Stomach (tissue), 8 donors: ENCODE measurements at regions not wholly inside any gene's neighbourhood (a gene's known extent, or its start where the extent isn't known, plus 50 kb on each side); places are given as distances from the start of the nearest gene placed in this dataset.

Experiments used
- DNase-seq, 2 donors: peaks; one replicate each; pipeline versions ENCODE4 v3.0.0 to v3.0.0-alpha.2; 2013 to 2019
- H3K27ac ChIP-seq, 5 donors: fragments of 200-600 bp in 4 of 5; sonication (generic) in 4 of 5; one replicate each; pipeline ENCODE4 v1.5.1; 2013 to 2019; ENCODE audit warnings: mild to moderate bottlenecking in 1 of 5, moderate library complexity in 1 of 5
- H3K27me3 ChIP-seq, 3 donors: fragments of 200-600 bp; sonication (generic); one replicate each; pipeline ENCODE4 v1.5.1; 2017 to 2019; ENCODE audit warnings: mixed run types in 1 of 3
- H3K36me3 ChIP-seq, 4 donors: fragments of 200-600 bp; sonication (generic); 1 replicate in 3 of 4; 2 replicates in 1 of 4; pipeline ENCODE4 v1.5.1; 2016 to 2019
- H3K4me1 ChIP-seq, 4 donors: fragments of 200-600 bp; sonication (generic); one replicate each; pipeline ENCODE4 v1.5.1; 2016 to 2019
- H3K4me3 ChIP-seq, 4 donors: fragments of 200-600 bp; sonication (generic) in 3 of 4; one replicate each; pipeline ENCODE4 v1.5.1; 2016 to 2019; ENCODE audit warnings: mild to moderate bottlenecking in 1 of 4
- H3K9me3 ChIP-seq, 4 donors: fragments of 200-600 bp; sonication (generic); one replicate each; pipeline ENCODE4 v1.5.1; 2016 to 2019
- CTCF ChIP-seq, 7 experiments: fragments of 450-650 bp in 4 of 7; fragments of 200-600 bp in 3 of 7; sonication (generic) in 3 of 7; IDR thresholded peaks; one replicate each; pipeline ENCODE4 v1.5.1; 2016 to 2019; ENCODE audit warnings: antibody characterized with exemption in 7 of 7, control low read depth in 2 of 7, mild to moderate bottlenecking in 1 of 7
- EP300 ChIP-seq: sonication (generic); formaldehyde crosslinking; IDR thresholded peaks from one replicate; pipeline ENCODE4 v1.6.1; 2017; ENCODE audit warnings: antibody characterized with exemption
- POLR2A ChIP-seq, 4 donors: fragments of 450-650 bp; IDR thresholded peaks; one replicate each; pipeline ENCODE4 v1.6.1; 2016; ENCODE audit warnings: antibody characterized with exemption in 4 of 4, control low read depth in 2 of 4, mild to moderate bottlenecking in 1 of 4, moderate library complexity in 1 of 4
- POLR2AphosphoS5 ChIP-seq, 3 donors: sonication (generic); formaldehyde crosslinking; IDR thresholded peaks; one replicate each; pipeline ENCODE4 v1.6.1; 2016; ENCODE audit warnings: antibody characterized with exemption in 3 of 3
- WGBS, 5 donors: extraction: QIAGEN DNeasy Blood & Tissue Kit in 3 of 5; methylation state at CpG; one replicate each; pipeline versions ENCODE4 v1.1.5 to v1.1.7; 2013 to 2018; 5-methylcytosine and 5-hydroxymethylcytosine counted together
- intact Hi-C: fragments of 100-400 bp; cut with DNase I; formaldehyde crosslinking; loops from one replicate; pipeline ENCODE4 v1.15.1; 2023; ENCODE audit warnings: low total_unique reads
- donor health status: healthy with polysubstance abuse.
- donor health status: Bipolar disorder and iron deficiency.
- donor health status: healthy.

DNA sequence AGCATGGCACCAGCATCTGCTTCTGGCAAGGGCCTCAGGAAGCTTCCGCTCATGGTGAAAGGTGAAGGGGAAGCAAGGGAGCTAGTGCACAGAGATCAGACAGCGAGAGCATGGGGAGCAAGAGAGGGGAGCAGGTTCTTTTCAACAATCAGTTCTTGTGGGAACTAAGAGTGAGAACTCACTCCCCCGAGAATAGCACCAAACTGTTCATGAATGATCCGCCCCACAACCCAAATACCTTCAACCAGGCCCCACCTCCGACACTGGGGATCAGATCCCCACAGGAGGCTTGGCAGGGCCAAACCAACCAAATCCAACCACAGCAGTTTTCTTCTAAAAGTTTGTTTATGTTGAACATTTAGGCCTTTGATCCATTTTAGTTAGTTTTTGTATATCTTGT lies 69.7 kb upstream of the BHLHE23 start:
- TF ChIP-seq CTCF (IDR thresholded peaks at IDR 0.05) = no peak
- TF ChIP-seq POLR2A (IDR thresholded peaks at IDR 0.05) = no peak
- no peak for TF ChIP-seq EP300
- no peak overlapping the region for H3K27ac ChIP-seq
- no peak overlapping the region for H3K4me3 ChIP-seq
- intact Hi-C loops = no loop called here
- no peak for DNase-seq
- H3K9me3 ChIP-seq = peaks cover 7 to 58% (median 44%) of the 10 kb centered on the region in 4 donors
- 68 to 85% (median 73%) methylated on average over 5 of the region's 5 CpGs for WGBS, 5 donors
- H3K4me1 ChIP-seq = peaks cover 0 to 11% (median 4%) of the 10 kb centered on the region in 4 donors
- H3K27me3 ChIP-seq = peaks cover 16 to 71% (median 30%) of the 10 kb centered on the region in 3 donors
- H3K36me3 ChIP-seq = no peaks in the 10 kb centered on the region

DNA sequence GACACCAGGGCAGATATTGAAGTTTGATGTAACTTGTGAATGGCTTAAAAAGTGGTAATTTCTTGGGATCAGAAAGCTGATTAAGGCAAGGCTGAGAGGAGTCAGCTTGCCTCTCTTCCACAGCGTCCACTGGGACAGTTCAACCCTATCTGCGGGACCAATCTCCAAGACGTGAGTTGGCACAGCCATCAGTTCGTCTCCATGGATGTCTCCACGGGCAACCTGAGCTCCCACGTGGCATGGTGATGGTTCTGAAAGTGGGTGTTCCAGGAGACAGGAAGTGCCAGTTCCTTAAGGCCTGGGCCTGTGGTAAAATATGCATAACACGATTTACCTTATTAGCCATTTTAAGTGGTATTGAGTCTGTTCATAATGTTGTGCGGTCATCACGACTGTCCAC lies 67.9 kb upstream of the BHLHE23 start:
- H3K27me3 ChIP-seq = peaks cover 26 to 72% (median 38%) of the 10 kb centered on the region in 3 donors
- no peak overlapping the region for H3K27ac ChIP-seq
- peaks cover 7 to 47% (median 39%) of the 10 kb centered on the region in 4 donors for H3K9me3 ChIP-seq
- TF ChIP-seq EP300 = no peak
- no peak for TF ChIP-seq POLR2AphosphoS5 (IDR thresholded peaks at IDR 0.05)
- TF ChIP-seq CTCF (IDR thresholded peaks at IDR 0.05) = no peak
- TF ChIP-seq POLR2A (IDR thresholded peaks at IDR 0.05) = no peak
- H3K36me3 ChIP-seq = no peaks in the 10 kb centered on the region
- WGBS, 5 donors = 61 to 82% (median 71%) methylated on average over 9 of the region's 9 CpGs
- no peak for DNase-seq
- H3K4me1 ChIP-seq = peaks cover 0 to 15% (median 4%) of the 10 kb centered on the region in 4 donors
- intact Hi-C loops = no loop called here
- H3K4me3 ChIP-seq = no peak overlapping the region

DNA sequence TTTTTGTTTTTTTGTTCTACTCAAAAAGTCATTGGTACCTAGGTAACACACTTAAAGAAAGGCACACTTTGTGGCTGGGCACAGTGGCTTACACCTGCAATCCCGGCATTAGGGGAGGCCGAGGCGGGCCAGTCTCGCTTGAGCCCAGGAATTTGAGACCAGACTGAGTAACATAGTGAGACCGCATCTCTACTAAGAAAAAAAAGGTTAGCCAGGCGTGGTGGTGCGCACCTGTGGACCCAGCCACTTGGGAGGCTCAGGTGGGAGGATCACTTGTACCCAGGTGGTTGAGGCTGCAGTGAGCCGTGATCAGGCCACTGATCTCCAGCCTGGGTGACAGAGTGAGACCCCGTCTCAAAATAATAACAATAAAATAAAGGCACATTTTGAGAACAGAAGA lies 67.4 kb upstream of the BHLHE23 start:
- Histone ChIP-seq H3K27ac (no peak overlapping the region), H3K36me3 (no peaks in the 10 kb centered on the region), H3K9me3 (peaks cover 7 to 43% (median 35%) of the 10 kb centered on the region in 4 donors), H3K4me3 (no peak overlapping the region), H3K27me3 (peaks cover 26 to 77% (median 41%) of the 10 kb centered on the region in 3 donors), H3K4me1 (peaks cover 0 to 16% (median 4%) of the 10 kb centered on the region in 4 donors)
- no peak for TF ChIP-seq POLR2A (IDR thresholded peaks at IDR 0.05)
- TF ChIP-seq POLR2AphosphoS5 (IDR thresholded peaks at IDR 0.05) = no peak
- no peak for TF ChIP-seq CTCF (IDR thresholded peaks at IDR 0.05)
- no peak for TF ChIP-seq EP300
- intact Hi-C loops = no loop called here
- 86 to 89% (median 88%) methylated on average over 9 of the region's 9 CpGs for WGBS, 5 donors
- no peak for DNase-seq

DNA sequence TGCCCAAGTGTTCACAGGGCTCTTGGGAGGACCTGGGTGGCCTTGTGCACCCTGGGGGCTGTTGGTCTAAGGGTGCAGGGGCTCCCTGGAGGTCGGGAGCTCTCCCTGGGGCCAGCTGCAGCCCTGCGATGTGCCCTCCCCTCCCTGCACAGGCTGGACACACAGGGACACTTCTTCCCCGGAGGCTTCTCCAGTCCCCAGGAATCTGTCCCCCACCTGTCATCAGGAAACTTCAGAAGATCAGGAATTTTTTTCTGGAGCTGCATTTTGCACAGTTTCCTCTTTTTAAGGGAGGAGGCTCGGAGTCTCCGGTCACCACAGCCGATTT lies 66.9 kb upstream of the BHLHE23 start:
- DNase-seq = no peak
- Histone ChIP-seq H3K9me3 (peaks cover 7 to 38% (median 30%) of the 10 kb centered on the region in 4 donors), H3K36me3 (no peaks in the 10 kb centered on the region), H3K4me3 (no peak overlapping the region), H3K27me3 (peaks cover 26 to 82% (median 46%) of the 10 kb centered on the region in 3 donors), H3K27ac (no peak overlapping the region), H3K4me1 (peaks cover 0 to 16% (median 4%) of the 10 kb centered on the region in 4 donors)
- WGBS, 5 donors = 64 to 69% (median 67%) methylated on average over 6 of the region's 6 CpGs
- TF ChIP-seq EP300 = no peak
- no peak for TF ChIP-seq CTCF (IDR thresholded peaks at IDR 0.05)
- no peak for TF ChIP-seq POLR2AphosphoS5 (IDR thresholded peaks at IDR 0.05)
- TF ChIP-seq POLR2A (IDR thresholded peaks at IDR 0.05) = no peak
- intact Hi-C loops = no loop called here
